ENCODE measurements at regions not wholly inside any gene's neighbourhood (a gene's known extent, or its start where the extent isn't known, plus 50 kb on each side); places are given as distances from the start of the nearest gene placed in this dataset.

DNA sequence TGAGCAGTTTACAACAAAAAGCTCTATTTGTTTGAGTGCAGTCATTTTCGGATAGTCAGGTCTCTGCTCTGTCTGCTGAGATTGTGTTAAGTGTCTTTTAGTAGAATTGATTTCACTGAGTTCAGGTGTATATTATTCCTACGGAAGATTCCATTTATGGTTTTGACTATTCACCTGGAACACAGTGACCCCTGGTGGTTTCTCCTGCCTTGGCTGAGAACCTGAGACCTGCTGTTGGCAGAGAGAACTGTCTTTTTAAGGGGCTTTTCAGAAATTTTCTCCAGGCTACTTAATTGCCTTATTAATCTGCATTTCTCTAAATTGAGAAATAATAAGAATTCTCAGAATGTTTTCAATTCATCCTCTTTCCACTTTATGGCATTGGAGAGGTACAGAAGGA, 508.0 kb downstream of the TBC1D32 start:
- no peaks in the 10 kb centered on the region for H3K4me1 ChIP-seq
- no peaks in the 10 kb centered on the region for H3K27me3 ChIP-seq
- 58 to 65% methylated on average over 2 of the region's 2 CpGs for WGBS, 2 donors
- TF ChIP-seq, protein P1, sequence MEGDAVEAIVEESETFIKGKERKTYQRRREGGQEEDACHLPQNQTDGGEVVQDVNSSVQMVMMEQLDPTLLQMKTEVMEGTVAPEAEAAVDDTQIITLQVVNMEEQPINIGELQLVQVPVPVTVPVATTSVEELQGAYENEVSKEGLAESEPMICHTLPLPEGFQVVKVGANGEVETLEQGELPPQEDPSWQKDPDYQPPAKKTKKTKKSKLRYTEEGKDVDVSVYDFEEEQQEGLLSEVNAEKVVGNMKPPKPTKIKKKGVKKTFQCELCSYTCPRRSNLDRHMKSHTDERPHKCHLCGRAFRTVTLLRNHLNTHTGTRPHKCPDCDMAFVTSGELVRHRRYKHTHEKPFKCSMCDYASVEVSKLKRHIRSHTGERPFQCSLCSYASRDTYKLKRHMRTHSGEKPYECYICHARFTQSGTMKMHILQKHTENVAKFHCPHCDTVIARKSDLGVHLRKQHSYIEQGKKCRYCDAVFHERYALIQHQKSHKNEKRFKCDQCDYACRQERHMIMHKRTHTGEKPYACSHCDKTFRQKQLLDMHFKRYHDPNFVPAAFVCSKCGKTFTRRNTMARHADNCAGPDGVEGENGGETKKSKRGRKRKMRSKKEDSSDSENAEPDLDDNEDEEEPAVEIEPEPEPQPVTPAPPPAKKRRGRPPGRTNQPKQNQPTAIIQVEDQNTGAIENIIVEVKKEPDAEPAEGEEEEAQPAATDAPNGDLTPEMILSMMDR (IDR thresholded peaks at IDR 0.05): peak in 1 of 5 experiments; percentile 32
- no peak for TF ChIP-seq POLR2A (IDR thresholded peaks at IDR 0.05)
- no peak overlapping the region for H3K27ac ChIP-seq
- no peaks in the 10 kb centered on the region for H3K9me3 ChIP-seq
- H3K4me3 ChIP-seq: no peak overlapping the region
- peak in 1 of 2 donors; percentile 28 for DNase-seq (ENCODE audit: low spot score in 2 of 2)
- no peaks in the 10 kb centered on the region for H3K36me3 ChIP-seq

GRCh38 chr6:120816794-120817193, 517.5 kb downstream of the TBC1D32 start:
- Histone ChIP-seq H3K27ac (no peak overlapping the region), H3K4me1 (no peaks in the 10 kb centered on the region), H3K36me3 (no peaks in the 10 kb centered on the region), H3K9me3 (peaks cover 0 to 23% (median 0%) of the 10 kb centered on the region in 4 donors), H3K27me3 (no peaks in the 10 kb centered on the region), H3K4me3 (no peak overlapping the region)
- TF ChIP-seq EP300 (IDR thresholded peaks at IDR 0.05): no peak
- TF ChIP-seq, protein P1 (IDR thresholded peaks at IDR 0.05): no peak
- no peak for TF ChIP-seq POLR2A (IDR thresholded peaks at IDR 0.05)
- DNase-seq (ENCODE audit: low spot score in 2 of 2): no peak

- 77 to 80% methylated on average over 3 of the region's 3 CpGs for WGBS, 2 donors
- H3K27ac ChIP-seq: no peak overlapping the region
- DNase-seq (ENCODE audit: low spot score in 2 of 2): no peak
Observed at GRCh38 chr6:120805276-120805675, 529.0 kb downstream of the TBC1D32 start.

DNA sequence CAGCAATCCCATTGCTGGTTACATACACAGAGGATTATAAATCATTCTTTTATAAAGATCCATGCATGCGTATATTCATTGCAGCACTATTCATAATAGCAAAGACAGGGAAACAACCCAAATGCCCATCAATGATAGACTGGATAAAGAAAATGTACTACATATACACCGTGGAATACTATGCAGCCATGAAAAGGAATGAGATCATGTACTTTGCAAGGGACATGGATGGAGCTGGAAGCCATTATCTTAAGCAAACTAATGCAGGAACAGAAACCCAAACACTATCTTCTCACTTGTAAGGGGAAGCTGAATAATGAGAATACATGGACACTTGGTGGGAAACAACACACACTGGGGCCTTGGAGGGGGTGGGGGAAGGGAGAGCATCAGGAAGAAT, 529.7 kb downstream of the TBC1D32 start:
- Histone ChIP-seq H3K4me3 (no peak overlapping the region), H3K27me3 (no peaks in the 10 kb centered on the region), H3K4me1 (no peaks in the 10 kb centered on the region), H3K27ac (no peak overlapping the region), H3K36me3 (no peaks in the 10 kb centered on the region), H3K9me3 (peaks cover 0 to 6% (median 0%) of the 10 kb centered on the region in 4 donors)
- TF ChIP-seq POLR2A (IDR thresholded peaks at IDR 0.05): no peak
- TF ChIP-seq EP300 (IDR thresholded peaks at IDR 0.05): no peak
- TF ChIP-seq, protein P1 (IDR thresholded peaks at IDR 0.05): no peak
- 95 to 96% methylated on average over 2 of the region's 2 CpGs for WGBS, 2 donors
- no peak for DNase-seq (ENCODE audit: low spot score in 2 of 2)

More at GRCh38 chr6:120805276-120805675, 529.0 kb downstream of the TBC1D32 start:
- TF ChIP-seq POLR2A (IDR thresholded peaks at IDR 0.05): no peak
- no peak for TF ChIP-seq EP300 (IDR thresholded peaks at IDR 0.05)
- TF ChIP-seq, protein P1 (IDR thresholded peaks at IDR 0.05): no peak
- Histone ChIP-seq H3K9me3 (peaks cover 0 to 6% (median 0%) of the 10 kb centered on the region in 4 donors), H3K4me3 (no peak overlapping the region), H3K4me1 (no peaks in the 10 kb centered on the region), H3K36me3 (no peaks in the 10 kb centered on the region), H3K27me3 (no peaks in the 10 kb centered on the region)

- Histone ChIP-seq H3K4me3 (no peak overlapping the region), H3K27me3 (no peaks in the 10 kb centered on the region), H3K27ac (no peak overlapping the region), H3K36me3 (no peaks in the 10 kb centered on the region), H3K9me3 (no peaks in the 10 kb centered on the region), H3K4me1 (no peaks in the 10 kb centered on the region)
- DNase-seq (ENCODE audit: low spot score in 2 of 2): no peak
- no peak for TF ChIP-seq EP300 (IDR thresholded peaks at IDR 0.05)
- TF ChIP-seq POLR2A (IDR thresholded peaks at IDR 0.05): no peak
- TF ChIP-seq, protein P1 (IDR thresholded peaks at IDR 0.05): no peak
- WGBS, 2 donors: 92 to 93% methylated on average over 10 of the region's 10 CpGs
Observed at GRCh38 chr6:120786682-120787081, 547.6 kb downstream of the TBC1D32 start.

All from tibial nerve (tissue), 4 donors.